ENCODE measurements at regions not wholly inside any gene's neighbourhood (a gene's known extent, or its start where the extent isn't known, plus 50 kb on each side); places are given as distances from the start of the nearest gene placed in this dataset.

GRCh38 chr13:39283072-39283471 lies 244.8 kb downstream of the NHLRC3 start:
- no peak for TF ChIP-seq CTCF (IDR thresholded peaks at IDR 0.05)
- no peak for DNase-seq (ENCODE audit: low spot score)
- Histone ChIP-seq H3K27ac (no peak overlapping the region), H3K4me3 (no peak overlapping the region)

- no peak for TF ChIP-seq CTCF (IDR thresholded peaks at IDR 0.05)
- H3K27ac ChIP-seq = no peak overlapping the region
- DNase-seq (ENCODE audit: low spot score) = no peak
- no peak overlapping the region for H3K4me3 ChIP-seq
These were observed 246.6 kb downstream of the NHLRC3 start for GRCh38 chr13:39284801-39285388.

Measured in coronary artery (tissue), 2 donors.